A673 (cell line): ENCODE measurements at regions not wholly inside any gene's neighbourhood (a gene's known extent, or its start where the extent isn't known, plus 50 kb on each side); places are given as distances from the start of the nearest gene placed in this dataset.

Experiments
- BruUV-seq: library from RNA; stranded (reverse); fragments of 400-500 nt; replicated peaks from 2 replicates; lab custom pipeline; 2021; lab: Mats Ljungman, UMichigan
- CTCF ChIA-PET: fragments of 300-600 bp; sonication (Branson Sonifier 250); formaldehyde crosslinking; loops from one replicate; lab custom pipeline; 2022; ENCODE audit warnings: antibody characterized with exemption; lab: Charles Lee
- POLR2A ChIA-PET: fragments of 300-600 bp; sonication (Branson Sonifier 250); formaldehyde crosslinking; loops from one replicate; lab custom pipeline; 2022; ENCODE audit warnings: antibody characterized with exemption; ENCODE audit not compliant: low non-redundant PET; lab: Charles Lee
- DNase-seq: peaks from one replicate; pipeline ENCODE4 v3.0.0-alpha.2; 2015; ENCODE audit warnings: low spot score
- H3K27ac ChIP-seq: fragments of 200-600 bp; sonication (generic); 2 replicates; pipeline ENCODE4 v1.5.1; 2016; ENCODE audit warnings: mixed run types, low read depth, mild to moderate bottlenecking, mixed read lengths, antibody characterized with exemption, low read length; ENCODE audit not compliant: poor library complexity, severe bottlenecking
- H3K27me3 ChIP-seq: fragments of 200-600 bp; sonication (generic); replicated peaks from 2 replicates; pipeline ENCODE4 v1.6.1; 2017; ENCODE audit warnings: mixed run types, low read depth, mild to moderate bottlenecking, mixed read lengths, antibody characterized with exemption, low read length; ENCODE audit not compliant: insufficient read depth, poor library complexity
- H3K36me3 ChIP-seq: fragments of 200-600 bp; sonication (generic); 2 replicates; pipeline ENCODE4 v1.6.1; 2016; ENCODE audit warnings: mixed run types, mild to moderate bottlenecking, mixed read lengths, antibody characterized with exemption, low read length; ENCODE audit not compliant: insufficient read depth, poor library complexity, severe bottlenecking
- H3K4me1 ChIP-seq: fragments of 200-600 bp; sonication (generic); 2 replicates; pipeline ENCODE4 v1.6.1; 2017; ENCODE audit warnings: mixed run types, mild to moderate bottlenecking, mixed read lengths, antibody characterized with exemption, low read length; ENCODE audit not compliant: insufficient read depth, poor library complexity, severe bottlenecking
- H3K4me3 ChIP-seq: fragments of 200-600 bp; sonication (generic); 2 replicates; pipeline ENCODE4 v1.5.1; 2016; ENCODE audit warnings: low read depth, mixed run types, mild to moderate bottlenecking, mixed read lengths, low read length; ENCODE audit not compliant: poor library complexity, severe bottlenecking
- H3K9me3 ChIP-seq: fragments of 200-600 bp; sonication (generic); 2 replicates; pipeline ENCODE4 v1.6.1; 2016; ENCODE audit warnings: mixed run types, low read depth, mild to moderate bottlenecking, mixed read lengths, antibody characterized with exemption, low read length; ENCODE audit not compliant: poor library complexity, severe bottlenecking
- CTCF ChIP-seq: fragments of 300-800, 200-600 bp; sonication (generic); conservative IDR thresholded peaks from 2 replicates; pipeline ENCODE4 v1.5.1; 2017; ENCODE audit warnings: low read depth, mild to moderate bottlenecking, antibody characterized with exemption, low read length, moderate library complexity, mixed read lengths
- EZH2 ChIP-seq: fragments of 200-600 bp; sonication (generic); IDR thresholded peaks from 2 replicates; pipeline ENCODE4 v1.6.1; 2017; ENCODE audit warnings: borderline replicate concordance, low read depth, mild to moderate bottlenecking, mixed read lengths, antibody characterized with exemption, low read length; ENCODE audit not compliant: poor library complexity, severe bottlenecking
- intact Hi-C: fragments of 100-400 bp; cut with micrococcal nuclease; formaldehyde crosslinking; loops from one replicate; pipeline ENCODE4 v1.10.0; 2022; ENCODE audit not compliant: unreplicated experiment

DNA sequence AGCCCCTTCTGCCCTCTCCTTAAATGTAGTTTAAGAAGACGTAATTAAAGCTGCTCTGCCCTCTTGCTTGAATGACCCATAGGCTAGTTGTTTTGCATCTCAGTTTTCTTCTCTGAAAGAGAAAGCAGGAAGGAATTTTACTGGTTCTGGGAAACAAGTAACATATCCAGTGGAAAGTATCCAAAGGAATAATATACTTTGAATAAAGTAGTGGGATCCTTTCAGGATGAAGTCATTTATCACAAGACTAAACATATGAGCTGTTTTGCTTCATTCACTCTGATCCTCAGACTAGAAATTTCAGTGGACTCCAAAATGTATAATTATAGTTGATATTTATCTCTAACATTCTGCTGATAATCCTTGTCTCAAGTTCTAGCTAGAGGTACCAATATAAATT is 1297.6 kb upstream of the GOT2 start:
- POLR2A ChIA-PET, result no interaction called here
- no peak for DNase-seq
- H3K9me3 ChIP-seq, result peaks cover 5% of the 10 kb centered on the region
- no peaks in the 10 kb centered on the region for H3K4me1 ChIP-seq
- TF ChIP-seq EZH2, result no peak
- H3K36me3 ChIP-seq, result no peaks in the 10 kb centered on the region
- CTCF ChIA-PET, result no interaction called here
- BruUV-seq, result no TSS peak
- no peaks in the 10 kb centered on the region for H3K27me3 ChIP-seq
- H3K27ac ChIP-seq, result no peak overlapping the region
- H3K4me3 ChIP-seq, result no peak overlapping the region
- intact Hi-C loops, result no loop called here

DNA sequence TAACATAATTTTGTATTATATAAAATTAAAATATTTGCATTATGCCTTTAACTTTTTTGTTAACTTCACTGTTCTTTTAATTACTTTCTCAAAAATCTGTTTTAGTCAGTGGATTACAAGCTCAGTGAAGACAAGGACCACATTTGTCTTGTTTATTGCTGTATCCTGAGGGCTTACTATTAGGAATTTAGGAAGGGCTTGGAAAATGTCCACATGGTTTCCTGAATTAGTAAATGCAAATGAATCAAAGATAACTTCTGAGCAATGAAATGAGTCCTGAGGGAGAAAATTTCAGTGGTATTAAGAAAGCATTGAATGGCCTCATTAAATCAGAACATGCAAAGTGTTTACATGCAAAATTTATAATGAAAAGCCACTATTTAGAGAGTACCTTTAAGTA is 1293.2 kb upstream of the GOT2 start:
- DNase-seq, result no peak
- no peaks in the 10 kb centered on the region for H3K9me3 ChIP-seq
- H3K27me3 ChIP-seq, result no peaks in the 10 kb centered on the region
- ChIA-PET CTCF (no interaction called here), POLR2A (no interaction called here)
- no peaks in the 10 kb centered on the region for H3K36me3 ChIP-seq
- no peak overlapping the region for H3K4me3 ChIP-seq
- TF ChIP-seq CTCF (no peak), EZH2 (no peak)
- H3K27ac ChIP-seq, result no peak overlapping the region
- intact Hi-C loops, result no loop called here
- no TSS peak for BruUV-seq
- H3K4me1 ChIP-seq, result no peaks in the 10 kb centered on the region

DNA sequence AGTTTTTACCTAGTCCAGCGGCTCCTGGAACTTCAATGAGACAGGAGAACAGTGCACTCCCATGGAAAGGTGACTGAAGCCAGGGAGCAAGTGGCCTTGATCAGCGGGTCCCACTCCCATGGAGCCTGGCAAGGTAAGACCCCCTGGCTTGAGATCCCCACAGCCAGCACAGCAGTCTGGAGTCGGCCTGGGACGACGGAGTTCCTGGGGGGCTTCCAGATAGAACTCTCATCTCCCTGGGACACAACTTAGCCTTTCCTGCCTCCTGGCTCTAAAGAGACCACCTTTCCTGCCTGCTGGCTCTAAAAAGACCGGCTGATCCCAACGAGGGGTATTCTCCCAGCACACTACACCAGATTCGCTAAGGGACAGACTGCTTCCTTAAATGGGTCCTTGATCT is 1279.0 kb upstream of the GOT2 start:
- intact Hi-C loops, result no loop called here
- POLR2A ChIA-PET, result no interaction called here
- TF ChIP-seq CTCF (no peak), EZH2 (no peak)

DNA sequence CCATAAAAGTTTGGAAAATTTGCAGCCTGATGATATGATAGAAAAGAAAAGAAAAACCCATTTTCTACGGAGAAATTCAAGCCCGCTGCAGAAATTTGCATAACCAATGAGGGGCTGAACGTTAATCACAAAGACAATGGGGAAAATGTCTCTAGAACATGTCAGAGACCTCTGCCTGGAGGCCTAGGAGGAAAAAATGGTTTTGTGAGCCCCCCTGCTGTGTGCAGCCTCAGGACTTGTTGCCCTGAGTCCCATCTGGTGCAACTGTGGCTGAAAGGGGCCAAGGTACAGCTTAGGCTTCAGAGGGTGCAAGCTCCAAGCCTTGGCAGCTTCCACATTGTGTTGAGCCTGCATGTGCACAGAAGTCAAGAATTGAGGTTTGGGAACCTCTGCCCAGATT is 1267.4 kb upstream of the GOT2 start:
- POLR2A ChIA-PET, result no interaction called here
- H3K9me3 ChIP-seq, result peaks cover 14% of the 10 kb centered on the region
- H3K36me3 ChIP-seq, result no peaks in the 10 kb centered on the region
- no peak overlapping the region for H3K27ac ChIP-seq
- intact Hi-C loops, result no loop called here
- H3K4me1 ChIP-seq, result no peaks in the 10 kb centered on the region
- CTCF ChIA-PET, result no interaction called here
- no peak for DNase-seq
- H3K27me3 ChIP-seq, result no peaks in the 10 kb centered on the region
- TF ChIP-seq CTCF (no peak), EZH2 (no peak)
- BruUV-seq, result no TSS peak
- no peak overlapping the region for H3K4me3 ChIP-seq

More for the DNA sequence above, 1279.0 kb upstream of the GOT2 start:
- peaks cover 5% of the 10 kb centered on the region for H3K27me3 ChIP-seq
- H3K4me1 ChIP-seq, result no peaks in the 10 kb centered on the region
- H3K27ac ChIP-seq, result no peak overlapping the region
- DNase-seq, result no peak
- CTCF ChIA-PET, result no interaction called here
- no peaks in the 10 kb centered on the region for H3K36me3 ChIP-seq
- no peak overlapping the region for H3K4me3 ChIP-seq
- BruUV-seq, result no TSS peak
- peaks cover 6% of the 10 kb centered on the region for H3K9me3 ChIP-seq
